ENCODE measurements at regions not wholly inside any gene's neighbourhood (a gene's known extent, or its start where the extent isn't known, plus 50 kb on each side); places are given as distances from the start of the nearest gene placed in this dataset.

DNA sequence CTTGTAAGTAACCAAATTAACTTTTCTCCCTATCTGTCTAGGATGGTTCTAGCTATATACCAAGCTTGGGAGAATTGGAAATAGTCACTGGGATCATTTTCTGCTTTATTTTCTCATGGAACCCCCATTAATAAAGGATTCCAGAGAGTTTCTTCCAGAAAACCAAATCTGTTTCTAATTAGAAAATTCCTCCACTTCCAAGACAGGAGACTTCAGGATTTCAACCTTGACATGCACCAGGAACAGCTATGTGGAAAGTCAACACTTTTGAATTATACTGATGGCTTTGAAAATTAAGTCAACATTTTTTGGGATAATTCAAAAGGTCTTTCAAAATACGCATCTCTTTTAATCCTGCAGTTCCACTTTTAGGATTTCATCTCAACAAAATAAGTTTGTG lies 138.3 kb downstream of the MEX3B start:
- Histone ChIP-seq H3K9me3 (ENCODE audit: control insufficient read depth in 2 of 3, low read length in 3 of 3) (no peaks in the 10 kb centered on the region), H3K4me3 (ENCODE audit: low read length) (no peak overlapping the region), H3K4me1 (ENCODE audit: control insufficient read depth in 2 of 2, insufficient read depth in 2 of 2, low read length in 2 of 2) (no peaks in the 10 kb centered on the region), H3K36me3 (ENCODE audit: control insufficient read depth in 2 of 3, insufficient read depth in 3 of 3, low read length in 3 of 3) (no peaks in the 10 kb centered on the region), H3K27ac (ENCODE audit: low read depth, low read length) (no peak overlapping the region), H3K27me3 (ENCODE audit: control insufficient read depth in 2 of 2, insufficient read depth in 2 of 2, low read length in 2 of 2) (no peaks in the 10 kb centered on the region)
- ATAC-seq (no peak), DNase-seq (no peak)
- intact Hi-C loops (cut with micrococcal nuclease), result no loop called here
- peaks cover 0 to 16% (median 6%) of the 10 kb centered on the region in 5 donors for H3K27me3 Mint-ChIP-seq
- CTCF ChIA-PET, result no interaction called here
- no peak overlapping the region for H3K4me3 Mint-ChIP-seq
- peaks cover 0 to 3% (median 0%) of the 10 kb centered on the region in 11 donors for H3K9me3 Mint-ChIP-seq
- H3K27ac Mint-ChIP-seq, result no peak overlapping the region
- no peaks in the 10 kb centered on the region for H3K4me1 Mint-ChIP-seq
- POLR2A ChIA-PET, result no interaction called here
- no peaks in the 10 kb centered on the region for H3K36me3 Mint-ChIP-seq

DNA sequence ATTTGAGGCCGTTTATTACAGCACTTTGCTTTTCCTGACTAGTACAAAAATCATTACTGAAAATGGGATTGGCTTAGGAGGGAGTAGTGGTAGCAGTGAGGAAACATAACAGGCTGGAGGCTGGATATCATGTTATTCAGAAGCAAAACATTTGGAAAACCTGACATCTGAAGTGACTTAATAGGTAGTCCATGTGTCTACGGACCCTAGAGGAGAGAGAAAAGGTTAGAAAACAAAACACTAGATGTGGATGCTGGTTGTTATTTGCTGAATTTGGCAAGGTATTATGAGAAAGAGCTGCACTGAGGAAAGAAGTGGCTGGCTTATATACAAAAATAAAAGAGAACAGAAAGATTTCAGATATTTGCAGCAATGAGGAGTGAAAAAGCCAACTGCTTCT lies 139.9 kb downstream of the MEX3B start:
- H3K36me3 ChIP-seq (ENCODE audit: control insufficient read depth in 2 of 3, insufficient read depth in 3 of 3, low read length in 3 of 3), result no peaks in the 10 kb centered on the region
- Mint-ChIP-seq H3K9me3 (peaks cover 0 to 3% (median 0%) of the 10 kb centered on the region in 11 donors), H3K4me1 (no peaks in the 10 kb centered on the region), H3K36me3 (no peaks in the 10 kb centered on the region), H3K27ac (no peak overlapping the region), H3K4me3 (no peak overlapping the region), H3K27me3 (peaks cover 2 to 24% (median 6%) of the 10 kb centered on the region in 5 donors)
- intact Hi-C loops (cut with micrococcal nuclease), result no loop called here
- H3K4me1 ChIP-seq (ENCODE audit: control insufficient read depth in 2 of 2, insufficient read depth in 2 of 2, low read length in 2 of 2), result no peaks in the 10 kb centered on the region
- no peak for ATAC-seq
- no peaks in the 10 kb centered on the region for H3K27me3 ChIP-seq (ENCODE audit: control insufficient read depth in 2 of 2, insufficient read depth in 2 of 2, low read length in 2 of 2)
- DNase-seq, result no peak
- ChIA-PET CTCF (no interaction called here), POLR2A (no interaction called here)
- no peak overlapping the region for H3K27ac ChIP-seq (ENCODE audit: low read depth, low read length)
- no peaks in the 10 kb centered on the region for H3K9me3 ChIP-seq (ENCODE audit: control insufficient read depth in 2 of 3, low read length in 3 of 3)
- H3K4me3 ChIP-seq (ENCODE audit: low read length), result no peak overlapping the region

DNA sequence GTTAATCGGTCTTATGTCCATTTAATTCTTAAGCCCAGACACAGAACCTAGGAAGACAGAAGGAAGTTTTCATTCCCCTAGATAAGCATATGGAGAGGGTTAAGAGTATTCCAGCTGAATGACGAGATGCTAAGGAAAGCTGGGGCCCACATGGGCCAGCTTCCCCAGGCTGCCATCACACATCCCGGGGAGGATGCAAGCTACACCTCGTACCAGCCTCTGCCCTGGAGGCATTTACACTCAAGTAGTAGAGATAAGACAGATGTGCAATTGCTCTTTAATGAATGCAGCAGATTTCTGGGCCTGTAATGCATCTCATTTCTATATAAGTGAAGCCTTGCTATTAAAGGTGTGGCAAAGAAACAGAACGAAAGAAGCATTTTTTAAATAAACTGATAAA lies 144.5 kb downstream of the MEX3B start:
- ChIA-PET CTCF (no interaction called here), POLR2A (no interaction called here)
- Histone ChIP-seq H3K9me3 (ENCODE audit: control insufficient read depth in 2 of 3, low read length in 3 of 3) (no peaks in the 10 kb centered on the region), H3K4me3 (ENCODE audit: low read length) (no peak overlapping the region), H3K27me3 (ENCODE audit: control insufficient read depth in 2 of 2, insufficient read depth in 2 of 2, low read length in 2 of 2) (no peaks in the 10 kb centered on the region), H3K4me1 (ENCODE audit: control insufficient read depth in 2 of 2, insufficient read depth in 2 of 2, low read length in 2 of 2) (no peaks in the 10 kb centered on the region), H3K27ac (ENCODE audit: low read depth, low read length) (no peak overlapping the region), H3K36me3 (ENCODE audit: control insufficient read depth in 2 of 3, insufficient read depth in 3 of 3, low read length in 3 of 3) (no peaks in the 10 kb centered on the region)
- no peaks in the 10 kb centered on the region for H3K4me1 Mint-ChIP-seq
- intact Hi-C loops (cut with micrococcal nuclease), result no loop called here
- peaks cover 0 to 34% (median 12%) of the 10 kb centered on the region in 5 donors for H3K27me3 Mint-ChIP-seq
- H3K4me3 Mint-ChIP-seq, result no peak overlapping the region
- DNase-seq (no peak), ATAC-seq (no peak)
- H3K27ac Mint-ChIP-seq, result no peak overlapping the region
- no peaks in the 10 kb centered on the region for H3K36me3 Mint-ChIP-seq
- no peaks in the 10 kb centered on the region for H3K9me3 Mint-ChIP-seq

DNA sequence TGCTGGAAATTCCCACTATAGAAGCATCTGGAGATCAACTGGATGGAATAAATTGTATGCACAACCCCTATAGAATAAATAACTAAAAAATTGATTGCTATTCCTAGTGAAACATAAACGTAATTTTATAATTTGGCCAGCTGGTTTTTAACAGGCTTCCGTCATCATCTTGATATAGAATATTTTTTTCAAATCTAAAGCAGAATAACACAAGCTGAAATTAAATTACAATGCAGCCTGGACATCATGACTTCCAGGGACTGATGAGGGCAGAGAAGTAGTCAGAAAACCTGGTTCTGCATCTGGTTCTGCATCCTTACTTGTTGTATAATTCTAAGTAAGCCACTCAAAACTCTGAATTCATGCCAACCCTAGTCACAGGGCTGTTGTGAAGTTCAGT lies 146.1 kb downstream of the MEX3B start:
- CTCF ChIA-PET, result no interaction called here
- POLR2A ChIA-PET, result no interaction called here

DNA sequence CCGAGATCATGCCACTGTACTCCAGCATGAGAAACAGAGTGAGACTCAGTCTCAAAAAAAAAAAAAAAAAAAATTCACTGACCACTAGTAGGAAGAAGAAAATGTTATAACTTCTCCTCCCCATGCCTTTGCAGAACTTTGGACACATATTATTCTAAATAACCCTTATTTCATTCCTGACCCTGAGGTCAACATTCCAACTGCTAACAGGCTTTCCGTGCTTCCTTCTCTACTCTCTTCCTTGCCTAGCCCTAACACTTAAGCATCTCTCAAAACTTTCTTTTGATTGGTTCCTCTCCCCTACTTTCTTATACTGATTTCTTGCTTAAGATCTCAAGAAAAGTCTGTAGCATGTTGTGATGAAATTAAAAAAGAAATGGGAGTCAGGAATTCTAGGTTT lies 146.8 kb downstream of the MEX3B start:
- Mint-ChIP-seq H3K27me3 (peaks cover 2 to 33% (median 8%) of the 10 kb centered on the region in 5 donors), H3K36me3 (no peaks in the 10 kb centered on the region), H3K4me3 (no peak overlapping the region), H3K9me3 (no peaks in the 10 kb centered on the region), H3K27ac (no peak overlapping the region), H3K4me1 (no peaks in the 10 kb centered on the region)
- ChIA-PET POLR2A (no interaction called here), CTCF (no interaction called here)
- DNase-seq (no peak), ATAC-seq (no peak)
- H3K4me1 ChIP-seq (ENCODE audit: control insufficient read depth in 2 of 2, insufficient read depth in 2 of 2, low read length in 2 of 2), result no peaks in the 10 kb centered on the region
- H3K27me3 ChIP-seq (ENCODE audit: control insufficient read depth in 2 of 2, insufficient read depth in 2 of 2, low read length in 2 of 2), result no peaks in the 10 kb centered on the region
- no peaks in the 10 kb centered on the region for H3K9me3 ChIP-seq (ENCODE audit: control insufficient read depth in 2 of 3, low read length in 3 of 3)
- H3K27ac ChIP-seq (ENCODE audit: low read depth, low read length), result no peak overlapping the region
- H3K36me3 ChIP-seq (ENCODE audit: control insufficient read depth in 2 of 3, insufficient read depth in 3 of 3, low read length in 3 of 3), result no peaks in the 10 kb centered on the region
- intact Hi-C loops (cut with micrococcal nuclease), result no loop called here
- no peak overlapping the region for H3K4me3 ChIP-seq (ENCODE audit: low read length)

More for the DNA sequence above, 146.1 kb downstream of the MEX3B start:
- Mint-ChIP-seq H3K27me3 (peaks cover 0 to 28% (median 8%) of the 10 kb centered on the region in 5 donors), H3K9me3 (no peaks in the 10 kb centered on the region), H3K4me3 (no peak overlapping the region), H3K4me1 (no peaks in the 10 kb centered on the region), H3K36me3 (no peaks in the 10 kb centered on the region), H3K27ac (no peak overlapping the region)
- no peak overlapping the region for H3K27ac ChIP-seq (ENCODE audit: low read depth, low read length)
- DNase-seq (no peak), ATAC-seq (no peak)
- H3K9me3 ChIP-seq (ENCODE audit: control insufficient read depth in 2 of 3, low read length in 3 of 3), result no peaks in the 10 kb centered on the region
- H3K27me3 ChIP-seq (ENCODE audit: control insufficient read depth in 2 of 2, insufficient read depth in 2 of 2, low read length in 2 of 2), result no peaks in the 10 kb centered on the region
- no peaks in the 10 kb centered on the region for H3K4me1 ChIP-seq (ENCODE audit: control insufficient read depth in 2 of 2, insufficient read depth in 2 of 2, low read length in 2 of 2)
- no peak overlapping the region for H3K4me3 ChIP-seq (ENCODE audit: low read length)
- intact Hi-C loops (cut with micrococcal nuclease), result no loop called here
- no peaks in the 10 kb centered on the region for H3K36me3 ChIP-seq (ENCODE audit: control insufficient read depth in 2 of 3, insufficient read depth in 3 of 3, low read length in 3 of 3)

DNA sequence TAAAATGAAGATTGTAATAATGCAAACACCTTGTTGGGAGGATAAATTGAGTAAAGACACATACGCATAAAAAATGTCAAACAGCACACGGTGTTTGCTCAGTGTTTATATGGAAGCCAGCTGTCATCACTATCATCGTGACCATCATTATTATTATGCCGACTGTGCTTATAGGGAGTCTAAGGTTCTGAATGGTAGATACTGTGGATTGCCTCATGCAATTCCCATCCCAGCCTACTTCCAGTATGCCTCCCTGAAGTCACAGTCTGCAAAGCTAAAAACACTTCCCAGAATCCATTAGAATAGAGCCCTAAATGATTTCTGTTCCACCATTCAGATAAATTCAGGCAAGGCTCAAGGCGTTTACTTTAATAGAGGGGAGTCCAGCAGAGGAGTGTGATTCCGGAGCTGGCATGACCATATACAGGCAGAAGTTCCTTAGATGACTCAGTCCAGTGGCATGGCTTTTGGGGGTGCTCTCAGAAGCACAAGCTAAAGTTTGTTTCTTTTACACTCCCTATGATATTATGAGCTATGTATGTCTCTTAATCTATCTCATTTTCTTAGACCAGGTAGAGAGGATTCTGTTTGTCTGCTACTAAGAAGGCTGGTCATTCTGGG lies 148.7 kb downstream of the MEX3B start:
- Mint-ChIP-seq H3K4me3 (no peak overlapping the region), H3K36me3 (no peaks in the 10 kb centered on the region), H3K27ac (peak overlapping the region in 1 of 9 donors; percentile 57), H3K9me3 (no peaks in the 10 kb centered on the region), H3K4me1 (no peaks in the 10 kb centered on the region), H3K27me3 (peaks cover 2 to 32% (median 6%) of the 10 kb centered on the region in 5 donors)
- intact Hi-C loops (cut with micrococcal nuclease), result no loop called here
- Histone ChIP-seq H3K9me3 (ENCODE audit: control insufficient read depth in 2 of 3, low read length in 3 of 3) (no peaks in the 10 kb centered on the region), H3K36me3 (ENCODE audit: control insufficient read depth in 2 of 3, insufficient read depth in 3 of 3, low read length in 3 of 3) (no peaks in the 10 kb centered on the region), H3K4me1 (ENCODE audit: control insufficient read depth in 2 of 2, insufficient read depth in 2 of 2, low read length in 2 of 2) (no peaks in the 10 kb centered on the region), H3K27ac (ENCODE audit: low read depth, low read length) (no peak overlapping the region), H3K4me3 (ENCODE audit: low read length) (no peak overlapping the region), H3K27me3 (ENCODE audit: control insufficient read depth in 2 of 2, insufficient read depth in 2 of 2, low read length in 2 of 2) (no peaks in the 10 kb centered on the region)
- CTCF ChIA-PET, result no interaction called here
- no peak for DNase-seq
- POLR2A ChIA-PET, result no interaction called here
- ATAC-seq, result no peak

DNA sequence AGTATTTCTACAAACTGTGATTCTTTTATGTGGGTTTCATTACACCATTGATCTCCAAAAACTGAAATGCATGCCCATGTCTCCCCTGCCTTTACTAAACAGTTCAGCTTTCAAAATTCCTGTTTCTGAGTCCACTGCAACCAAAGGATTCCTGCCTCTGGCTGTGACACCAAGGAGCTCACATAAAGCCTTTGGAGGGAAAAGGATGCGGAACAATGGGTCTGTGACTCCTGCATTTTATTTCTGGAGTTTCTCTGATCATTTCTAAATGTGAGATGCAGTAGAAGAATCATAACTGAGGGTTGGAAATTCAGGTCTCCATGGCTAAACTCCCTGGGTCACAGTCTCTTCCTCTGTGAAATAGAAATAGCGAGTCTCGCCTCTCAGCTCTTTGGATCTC lies 149.5 kb downstream of the MEX3B start:
- no peak overlapping the region for H3K4me3 Mint-ChIP-seq
- ATAC-seq, result no peak
- Histone ChIP-seq H3K27me3 (ENCODE audit: control insufficient read depth in 2 of 2, insufficient read depth in 2 of 2, low read length in 2 of 2) (no peaks in the 10 kb centered on the region), H3K36me3 (ENCODE audit: control insufficient read depth in 2 of 3, insufficient read depth in 3 of 3, low read length in 3 of 3) (no peaks in the 10 kb centered on the region), H3K4me1 (ENCODE audit: control insufficient read depth in 2 of 2, insufficient read depth in 2 of 2, low read length in 2 of 2) (no peaks in the 10 kb centered on the region), H3K9me3 (ENCODE audit: control insufficient read depth in 2 of 3, low read length in 3 of 3) (no peaks in the 10 kb centered on the region), H3K4me3 (ENCODE audit: low read length) (no peak overlapping the region), H3K27ac (ENCODE audit: low read depth, low read length) (no peak overlapping the region)
- no peak for DNase-seq
- no peaks in the 10 kb centered on the region for H3K36me3 Mint-ChIP-seq
- H3K27ac Mint-ChIP-seq, result no peak overlapping the region
- intact Hi-C loops (cut with micrococcal nuclease), result no loop called here
- ChIA-PET POLR2A (no interaction called here), CTCF (no interaction called here)
- H3K9me3 Mint-ChIP-seq, result no peaks in the 10 kb centered on the region
- H3K27me3 Mint-ChIP-seq, result peaks cover 0 to 25% (median 6%) of the 10 kb centered on the region in 5 donors
- no peaks in the 10 kb centered on the region for H3K4me1 Mint-ChIP-seq

Measured in naive thymus-derived CD4-positive, alpha-beta T cell (primary cell).